T47D (cell line): ENCODE measurements at regions not wholly inside any gene's neighbourhood (a gene's known extent, or its start where the extent isn't known, plus 50 kb on each side); places are given as distances from the start of the nearest gene placed in this dataset.

Experiments
- DNase-seq, 2 experiments: peaks; one replicate each; pipeline versions ENCODE4 v3.0.0 to v3.0.0-alpha.2; 2011 to 2012; ENCODE audit warnings: low read depth in 1 of 2, low spot score in 1 of 2
- JUND ChIP-seq: IDR thresholded peaks from 2 replicates; pipeline ENCODE4 v1.6.1; 2012; ENCODE audit warnings: low read depth
- in situ Hi-C: cut with HindIII; loops from 2 replicates; pipeline ENCODE4 v1.10.0; 2016; ENCODE audit warnings: low sequenced_read_pairs, low pct_unique_long_range_greater_than_20kb

DNA sequence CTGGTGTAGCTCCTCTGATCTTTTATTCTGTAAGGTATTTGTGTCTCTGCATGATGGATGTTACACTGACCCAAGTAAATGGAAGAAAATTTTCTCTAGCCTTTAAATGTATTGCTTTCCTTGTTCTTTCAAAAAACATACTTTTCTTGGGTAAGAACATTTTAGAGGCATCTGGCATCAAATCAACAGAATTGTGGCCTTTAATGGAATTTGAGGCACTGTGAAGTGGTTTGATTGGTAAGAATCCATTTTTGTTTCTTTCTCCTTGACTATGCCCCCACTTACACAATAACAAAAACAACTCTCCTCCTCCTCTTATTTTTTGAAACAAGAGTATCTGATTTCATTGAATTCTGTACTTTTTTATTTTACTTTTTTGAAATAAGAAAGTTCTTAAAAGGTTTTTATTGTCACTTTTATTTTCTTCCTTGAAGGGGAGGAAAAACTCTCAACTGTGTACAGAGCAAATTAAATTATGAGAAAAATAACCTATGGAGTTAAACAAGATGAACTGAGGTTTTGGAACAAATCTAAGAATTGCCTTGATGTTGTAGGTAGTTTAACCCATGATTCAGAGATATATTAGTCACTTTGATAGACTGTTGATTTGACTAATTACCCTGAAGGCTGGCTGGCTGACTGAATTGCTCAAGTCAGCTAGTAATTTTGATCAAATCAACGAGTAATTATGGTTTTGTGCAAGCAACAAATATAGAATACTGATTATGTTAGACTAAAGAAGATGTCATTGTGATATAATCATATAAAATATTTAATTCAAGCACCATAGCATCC is 146.4 kb downstream of the FHIP1A start:
- no peak for TF ChIP-seq JUND
- in situ Hi-C loops: no loop called here
- DNase-seq: no peak

DNA sequence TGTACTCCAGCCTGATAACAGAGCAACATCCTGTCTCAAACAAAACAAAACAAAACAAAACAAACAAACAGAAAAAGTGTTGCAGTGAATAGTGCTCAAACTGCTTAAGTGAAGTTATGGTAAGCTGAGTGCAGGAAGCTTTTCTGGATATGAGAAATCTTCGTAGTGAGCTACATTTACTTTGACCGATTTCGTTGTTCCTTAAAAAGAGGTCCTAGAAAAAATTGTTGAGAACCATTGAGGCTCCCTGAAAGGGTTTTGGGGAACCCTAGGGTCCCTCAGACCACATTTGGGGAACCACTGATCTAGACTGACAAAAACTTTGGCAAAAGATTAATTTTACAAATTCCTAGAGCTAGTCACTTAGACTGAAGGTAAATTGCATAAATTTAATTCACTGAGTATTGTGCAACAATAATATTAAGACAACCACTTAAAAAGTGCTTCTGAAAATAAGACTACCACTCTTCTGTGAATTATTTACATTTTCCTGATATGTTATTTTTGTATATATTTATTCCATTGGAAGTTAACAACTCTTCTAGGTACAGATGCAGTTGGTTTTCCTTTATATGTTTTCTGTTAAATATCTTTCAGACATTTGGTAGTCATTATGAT is 149.6 kb downstream of the FHIP1A start:
- DNase-seq: no peak
- no peak for TF ChIP-seq JUND
- in situ Hi-C loops: no loop called here

GRCh38 chr4:151559595-151559994 is 150.6 kb downstream of the FHIP1A start:
- in situ Hi-C loops: no loop called here
- TF ChIP-seq JUND: no peak
- no peak for DNase-seq

DNA sequence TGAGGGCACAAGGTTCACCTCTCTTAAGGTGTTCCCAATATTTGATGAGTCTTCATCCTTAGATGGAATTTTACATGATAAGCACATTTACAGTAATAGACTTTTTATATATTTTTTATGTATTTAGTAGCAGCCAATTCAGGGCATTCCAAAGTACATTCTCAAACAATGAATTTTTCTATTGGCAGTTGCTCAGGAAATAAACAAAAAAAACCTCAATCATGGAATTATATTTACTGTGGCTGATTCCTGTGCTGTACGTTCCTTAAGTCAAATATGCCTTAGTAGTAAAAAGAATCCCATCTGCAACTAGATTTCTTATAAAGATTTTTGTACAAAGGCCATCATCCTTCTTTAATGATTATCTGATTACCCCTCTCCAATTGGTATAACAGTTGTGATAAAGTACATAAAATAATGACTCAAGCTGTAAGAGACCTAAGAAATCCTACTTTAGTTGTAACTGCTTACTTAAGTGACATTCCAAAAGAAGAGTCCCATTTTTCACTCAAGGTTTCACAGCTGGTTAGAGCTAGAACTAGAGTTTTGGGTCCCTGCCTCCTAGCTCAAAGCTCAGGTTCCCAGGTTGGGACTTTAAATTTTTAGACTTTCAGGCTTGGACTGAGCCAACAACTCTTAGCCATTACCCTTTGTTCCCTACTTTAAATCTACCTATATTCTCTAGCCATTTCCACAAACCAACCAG is 152.7 kb downstream of the FHIP1A start:
- DNase-seq: no peak
- no peak for TF ChIP-seq JUND
- in situ Hi-C loops: no loop called here

DNA sequence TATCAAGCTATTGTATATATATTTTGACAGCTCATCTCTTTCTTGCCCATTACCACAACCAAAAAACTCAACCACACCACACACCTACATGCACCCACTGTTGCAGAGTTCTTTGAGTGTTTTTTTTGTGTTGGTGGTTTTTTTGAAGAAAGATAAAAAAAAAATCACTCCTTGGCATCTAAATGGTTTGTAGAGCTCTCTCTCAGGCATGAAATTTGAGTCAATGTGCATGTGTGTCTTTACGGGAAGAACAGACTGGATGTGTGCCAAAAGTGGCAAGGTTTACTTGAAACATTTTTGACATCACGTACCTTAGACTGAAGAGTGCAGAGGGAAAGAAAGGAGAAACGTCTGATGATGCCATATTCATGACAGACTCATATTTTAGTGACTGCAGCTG is 154.2 kb downstream of the FHIP1A start:
- DNase-seq: no peak
- no peak for TF ChIP-seq JUND
- in situ Hi-C loops: no loop called here

GRCh38 chr4:151564321-151564720 is 155.3 kb downstream of the FHIP1A start:
- in situ Hi-C loops: no loop called here
- no peak for TF ChIP-seq JUND
- DNase-seq: no peak

DNA sequence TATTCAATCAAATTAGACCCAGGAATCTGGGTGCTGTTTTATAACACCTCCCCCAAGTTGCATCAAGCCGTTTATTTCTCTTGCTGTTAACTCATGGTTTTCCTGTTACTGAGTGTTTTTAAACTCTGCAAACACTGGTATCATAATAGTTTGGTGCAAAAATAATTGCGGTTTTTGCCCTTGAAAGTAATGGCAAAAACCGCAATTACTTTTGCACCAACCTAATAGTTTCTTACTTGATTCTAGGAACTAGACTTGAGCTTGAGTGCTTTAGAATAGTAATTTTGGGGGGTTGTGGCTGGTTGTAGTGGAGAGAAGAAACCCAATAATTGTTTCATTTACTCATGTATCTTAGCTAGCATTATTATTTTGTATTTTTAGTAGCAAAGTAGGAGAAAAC is 156.6 kb downstream of the FHIP1A start:
- in situ Hi-C loops: no loop called here
- DNase-seq: no peak
- TF ChIP-seq JUND: no peak

- TF ChIP-seq JUND: no peak
- in situ Hi-C loops: no loop called here
- DNase-seq: no peak
Measured at GRCh38 chr4:151566053-151566452, 157.1 kb downstream of the FHIP1A start.

DNA sequence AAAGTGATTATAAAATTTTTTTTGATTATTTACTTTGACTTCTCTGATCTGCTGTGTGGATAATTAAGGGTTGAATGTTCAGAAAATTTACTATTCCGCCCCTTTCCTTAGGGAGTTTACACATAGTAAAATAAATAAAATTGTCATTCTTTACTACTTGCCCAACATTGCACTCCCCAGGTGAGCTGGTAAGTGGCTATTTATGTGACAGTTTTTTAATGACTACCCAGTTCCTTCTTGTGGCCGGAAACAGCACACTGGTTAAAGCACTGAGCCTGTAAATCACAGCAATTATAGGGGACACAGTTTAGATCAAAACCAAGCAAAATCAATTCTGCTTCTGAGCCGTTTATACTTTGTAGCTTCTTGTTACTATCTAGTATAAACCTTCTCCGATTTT is 158.1 kb downstream of the FHIP1A start:
- DNase-seq: no peak
- in situ Hi-C loops: no loop called here
- no peak for TF ChIP-seq JUND

DNA sequence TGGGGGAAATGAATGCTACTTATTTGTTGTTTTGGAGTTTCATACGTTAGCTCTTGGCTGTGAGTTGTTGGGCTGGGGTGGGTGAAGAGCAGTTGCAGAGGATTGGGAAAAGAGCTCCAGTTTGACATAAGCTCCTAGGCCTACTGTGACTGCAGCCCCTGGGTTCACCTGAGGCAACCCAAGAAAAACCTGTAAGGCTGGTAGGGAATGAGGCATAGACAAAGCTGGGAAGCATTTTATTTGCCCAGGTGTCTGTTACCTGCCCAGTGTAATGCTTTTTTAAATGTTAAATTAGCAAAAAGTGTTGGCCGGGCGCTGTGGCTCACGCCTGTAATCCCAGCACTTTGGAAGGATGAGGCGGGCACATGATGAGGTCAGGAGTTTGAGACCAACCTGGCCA is 160.0 kb downstream of the FHIP1A start:
- DNase-seq: peak in 1 of 2 experiments; percentile 66
- no peak for TF ChIP-seq JUND
- in situ Hi-C loops: no loop called here

- in situ Hi-C loops: no loop called here
- no peak for TF ChIP-seq JUND
- DNase-seq: peak in 1 of 2 experiments; percentile 54
Measured at GRCh38 chr4:151569650-151570049, 160.7 kb downstream of the FHIP1A start.

DNA sequence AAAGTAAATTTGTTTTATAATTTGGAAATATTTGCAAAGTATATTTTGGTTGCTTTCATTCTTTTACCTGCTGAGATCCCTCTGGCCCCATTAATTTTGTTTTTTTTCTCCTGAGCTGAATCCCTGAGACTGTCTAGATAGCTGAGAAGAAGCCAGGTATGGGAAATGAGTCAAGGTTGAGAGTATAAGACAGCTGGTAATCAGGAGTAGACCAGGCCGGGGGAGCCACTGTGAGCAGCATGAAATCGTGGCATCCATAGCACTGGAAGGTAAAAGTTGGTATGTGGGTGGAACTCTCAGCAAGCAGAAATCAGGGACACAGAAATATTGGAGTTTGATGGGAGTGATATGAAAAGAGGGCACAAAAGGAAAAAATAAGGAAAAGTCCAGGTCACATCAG is 164.5 kb downstream of the FHIP1A start:
- TF ChIP-seq JUND: no peak
- in situ Hi-C loops: no loop called here
- no peak for DNase-seq

DNA sequence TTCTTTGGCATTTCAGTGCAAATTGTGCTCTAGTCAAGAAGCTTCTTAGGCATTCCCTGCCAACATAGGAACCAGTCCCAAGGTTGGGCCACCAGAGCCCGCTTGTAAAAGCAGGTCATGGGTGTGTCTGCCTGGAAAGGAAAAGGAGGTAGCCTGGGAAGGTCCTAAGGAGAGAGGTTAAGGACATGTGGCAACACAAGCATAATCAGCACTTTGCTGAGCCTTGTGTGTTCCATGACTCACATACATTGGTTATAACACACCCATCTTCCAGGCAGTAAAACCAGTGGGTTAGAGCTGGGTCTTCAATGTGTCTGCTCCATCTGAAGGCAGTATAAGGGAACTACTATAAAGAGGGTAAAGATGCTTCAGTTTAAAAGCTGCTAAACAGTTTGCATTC is 165.0 kb downstream of the FHIP1A start:
- in situ Hi-C loops: no loop called here
- DNase-seq: no peak
- no peak for TF ChIP-seq JUND

DNA sequence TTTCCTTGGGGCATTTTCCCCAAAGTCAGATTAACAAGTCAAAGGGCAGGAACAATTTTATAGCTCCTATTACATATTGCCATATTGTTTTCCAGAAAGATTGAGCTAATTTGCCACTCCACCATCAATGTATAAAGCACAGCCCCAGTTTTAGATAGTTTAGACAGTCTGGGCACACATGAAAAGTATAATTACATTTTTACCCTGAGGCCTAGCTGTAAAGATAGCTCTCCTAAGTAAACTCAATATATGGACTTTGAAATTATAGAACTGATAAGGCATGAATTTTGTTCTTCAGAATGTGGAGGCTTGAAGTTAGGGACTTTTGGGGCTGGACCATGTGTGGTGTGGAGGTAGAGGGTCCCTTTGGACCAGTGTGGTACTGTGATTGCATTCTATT is 166.0 kb downstream of the FHIP1A start:
- no peak for DNase-seq
- TF ChIP-seq JUND: no peak
- in situ Hi-C loops: no loop called here
